Caco-2 (cell line): ENCODE measurements at regions not wholly inside any gene's neighbourhood (a gene's known extent, or its start where the extent isn't known, plus 50 kb on each side); places are given as distances from the start of the nearest gene placed in this dataset.

Source experiments
- BruUV-seq: library from RNA; stranded (reverse); fragments of 400-500 nt; replicated peaks from 2 replicates; lab custom pipeline; 2021; lab: Mats Ljungman, UMichigan
- CTCF ChIA-PET: fragments of 300-600 bp; sonication (Branson Sonifier 250); formaldehyde crosslinking; loops from one replicate; lab custom pipeline; 2022; ENCODE audit warnings: antibody characterized with exemption; lab: Charles Lee
- POLR2A ChIA-PET: fragments of 300-600 bp; sonication (Branson Sonifier 250); formaldehyde crosslinking; loops from one replicate; lab custom pipeline; 2022; ENCODE audit warnings: antibody characterized with exemption; lab: Charles Lee
- DNase-seq, 2 experiments: peaks; one replicate each; pipeline versions ENCODE4 v3.0.0 to v3.0.0-alpha.2; 2020 to 2022
- H3K27me3 ChIP-seq: replicated peaks from 2 replicates; pipeline ENCODE4 v1.6.0; 2011; ENCODE audit warnings: low read length; ENCODE audit not compliant: control insufficient read depth, insufficient read depth
- H3K36me3 ChIP-seq: 2 replicates; pipeline ENCODE4 v1.5.1; 2011; ENCODE audit warnings: low read length; ENCODE audit not compliant: control insufficient read depth, insufficient read depth
- H3K4me1 ChIP-seq: fragments of 250-450 bp; sonication (Bioruptor Pico); 2 replicates; pipeline ENCODE4 v1.5.1; 2020; ENCODE audit warnings: mild to moderate bottlenecking
- H3K4me3 ChIP-seq: 2 replicates; pipeline ENCODE4 v1.5.1; 2011; ENCODE audit warnings: low read depth, mild to moderate bottlenecking, control low read depth, low read length
- H3K9me3 ChIP-seq: fragments of 250-450 bp; sonication (Bioruptor Pico); 2 replicates; pipeline ENCODE4 v1.5.1; 2020; ENCODE audit warnings: mild to moderate bottlenecking, moderate library complexity
- H3K27ac Mint-ChIP-seq: one replicate; pipeline ENCODE4 v1.8.0; 2022; ENCODE audit warnings: mixed read lengths; ENCODE audit not compliant: unreplicated experiment
- H3K27me3 Mint-ChIP-seq: one replicate; pipeline ENCODE4 v1.8.0; 2022; ENCODE audit warnings: mixed read lengths; ENCODE audit not compliant: insufficient read depth, unreplicated experiment
- H3K36me3 Mint-ChIP-seq: one replicate; pipeline ENCODE4 v1.8.0; 2022; ENCODE audit warnings: mild to moderate bottlenecking, mixed read lengths; ENCODE audit not compliant: insufficient read depth, unreplicated experiment
- H3K4me1 Mint-ChIP-seq: one replicate; pipeline ENCODE4 v1.8.0; 2022; ENCODE audit warnings: low read depth, mixed read lengths; ENCODE audit not compliant: unreplicated experiment
- H3K4me3 Mint-ChIP-seq: one replicate; pipeline ENCODE4 v1.8.0; 2022; ENCODE audit warnings: mild to moderate bottlenecking, moderate library complexity, mixed read lengths; ENCODE audit not compliant: unreplicated experiment
- H3K9me3 Mint-ChIP-seq: one replicate; pipeline ENCODE4 v1.8.0; 2022; ENCODE audit warnings: mixed read lengths; ENCODE audit not compliant: unreplicated experiment
- intact Hi-C: fragments of 100-400 bp; cut with micrococcal nuclease; formaldehyde crosslinking; loops from one replicate; pipeline ENCODE4 v1.10.0; 2022; ENCODE audit not compliant: unreplicated experiment
- TF ChIP-seq, protein P1 (sequence below), 2 experiments: fragments of 200-600 bp in 1 of 2; IDR thresholded peaks; 1 replicate in 1 of 2; 2 replicates in 1 of 2; pipeline versions ENCODE4 v1.5.1 to v1.8.0; 2011 to 2022; ENCODE audit warnings: antibody characterized with exemption in 1 of 2, control low read depth in 1 of 2, inconsistent platforms in 1 of 2, low read depth in 1 of 2, low read length in 1 of 2, mild to moderate bottlenecking in 1 of 2, moderate library complexity in 1 of 2; ENCODE audit not compliant: insufficient read depth in 1 of 2, severe bottlenecking in 1 of 2, unreplicated experiment in 1 of 2

DNA sequence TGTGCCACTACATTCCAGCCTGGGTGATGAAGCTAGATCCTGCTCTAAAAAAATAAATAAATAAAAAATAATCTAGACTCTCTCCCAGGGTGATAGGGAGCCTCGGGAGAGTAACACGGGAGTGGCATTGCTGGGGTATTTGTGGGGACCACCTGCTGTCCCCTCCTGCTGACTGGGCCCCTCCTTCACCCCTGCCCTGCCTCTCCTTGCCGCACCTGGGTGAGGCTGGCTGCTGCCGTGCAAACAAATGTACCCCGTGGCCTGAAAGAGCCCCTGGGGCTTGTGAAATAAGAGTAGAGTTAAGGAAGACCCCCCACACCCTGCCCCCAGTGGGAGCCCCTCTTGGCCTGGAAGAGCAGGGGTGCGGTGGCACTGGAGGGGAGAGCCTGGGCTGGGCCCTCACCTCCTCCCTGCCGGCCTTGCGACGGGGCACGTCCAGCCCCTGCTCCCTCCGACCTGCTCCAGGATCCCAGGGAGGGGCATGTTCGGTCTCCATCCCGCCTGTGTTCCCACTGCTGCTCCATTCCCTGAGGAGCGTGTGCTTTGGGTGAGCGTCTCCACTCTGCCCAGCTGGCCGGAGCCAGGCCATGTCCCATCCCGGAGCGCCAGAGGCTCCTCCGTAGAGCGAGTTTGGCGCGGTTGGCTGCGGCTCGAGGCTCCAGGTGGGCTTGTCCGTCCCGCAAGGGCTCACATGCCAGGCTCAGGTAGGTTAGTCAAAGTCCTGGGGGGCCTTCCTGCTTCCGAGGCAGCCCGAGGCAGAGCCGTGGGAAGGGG, 75.0 kb upstream of the RNU6ATAC start:
- intact Hi-C loops, result no loop called here
- Mint-ChIP-seq H3K4me1 (no peaks in the 10 kb centered on the region), H3K36me3 (no peaks in the 10 kb centered on the region), H3K4me3 (no peak overlapping the region), H3K9me3 (no peaks in the 10 kb centered on the region), H3K27ac (no peak overlapping the region), H3K27me3 (peaks cover 4% of the 10 kb centered on the region)
- no peaks in the 10 kb centered on the region for H3K36me3 ChIP-seq
- no peaks in the 10 kb centered on the region for H3K9me3 ChIP-seq
- TF ChIP-seq, protein P1, sequence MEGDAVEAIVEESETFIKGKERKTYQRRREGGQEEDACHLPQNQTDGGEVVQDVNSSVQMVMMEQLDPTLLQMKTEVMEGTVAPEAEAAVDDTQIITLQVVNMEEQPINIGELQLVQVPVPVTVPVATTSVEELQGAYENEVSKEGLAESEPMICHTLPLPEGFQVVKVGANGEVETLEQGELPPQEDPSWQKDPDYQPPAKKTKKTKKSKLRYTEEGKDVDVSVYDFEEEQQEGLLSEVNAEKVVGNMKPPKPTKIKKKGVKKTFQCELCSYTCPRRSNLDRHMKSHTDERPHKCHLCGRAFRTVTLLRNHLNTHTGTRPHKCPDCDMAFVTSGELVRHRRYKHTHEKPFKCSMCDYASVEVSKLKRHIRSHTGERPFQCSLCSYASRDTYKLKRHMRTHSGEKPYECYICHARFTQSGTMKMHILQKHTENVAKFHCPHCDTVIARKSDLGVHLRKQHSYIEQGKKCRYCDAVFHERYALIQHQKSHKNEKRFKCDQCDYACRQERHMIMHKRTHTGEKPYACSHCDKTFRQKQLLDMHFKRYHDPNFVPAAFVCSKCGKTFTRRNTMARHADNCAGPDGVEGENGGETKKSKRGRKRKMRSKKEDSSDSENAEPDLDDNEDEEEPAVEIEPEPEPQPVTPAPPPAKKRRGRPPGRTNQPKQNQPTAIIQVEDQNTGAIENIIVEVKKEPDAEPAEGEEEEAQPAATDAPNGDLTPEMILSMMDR (IDR thresholded peaks at IDR 0.05; ENCODE audit: insufficient read depth in 1 of 2, low read depth in 1 of 2, low read length in 1 of 2, severe bottlenecking in 1 of 2, unreplicated experiment in 1 of 2), result no peak
- POLR2A ChIA-PET, result no interaction called here
- no peak for DNase-seq
- no peaks in the 10 kb centered on the region for H3K27me3 ChIP-seq
- no peaks in the 10 kb centered on the region for H3K4me1 ChIP-seq
- no peak overlapping the region for H3K4me3 ChIP-seq
- BruUV-seq, result no TSS peak
- CTCF ChIA-PET, result no interaction called here

DNA sequence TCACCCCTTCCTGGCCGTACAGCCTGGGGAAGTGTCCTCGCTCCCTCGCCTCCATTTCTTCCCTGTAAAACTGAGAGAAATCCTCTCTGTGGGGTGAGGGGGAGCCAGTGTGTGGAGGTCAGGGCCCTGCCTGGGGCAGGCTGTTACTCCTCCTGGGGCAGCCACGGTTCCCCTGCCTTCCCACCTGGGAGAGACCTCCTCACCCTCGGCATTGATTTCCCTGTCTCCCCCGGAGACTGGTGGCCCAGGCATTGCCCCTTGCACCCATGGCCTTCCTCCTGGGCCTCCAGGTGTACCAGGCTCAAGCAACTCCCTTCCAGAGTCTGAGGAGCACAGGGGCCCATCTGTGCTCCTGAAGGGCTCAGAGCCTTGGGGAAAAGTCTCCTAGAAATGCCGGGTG, 75.6 kb upstream of the RNU6ATAC start:
- Mint-ChIP-seq H3K9me3 (no peaks in the 10 kb centered on the region), H3K4me1 (no peaks in the 10 kb centered on the region), H3K36me3 (no peaks in the 10 kb centered on the region), H3K27ac (no peak overlapping the region), H3K4me3 (no peak overlapping the region), H3K27me3 (peaks cover 7% of the 10 kb centered on the region)
- no peak for DNase-seq
- no TSS peak for BruUV-seq
- H3K4me3 ChIP-seq, result no peak overlapping the region
- CTCF ChIA-PET, result interaction anchor here (0.6 kb wide), 1 partner anchor 457 kb away, joined by 3 read pairs; no protein-coding TSS in a partner anchor
- no peaks in the 10 kb centered on the region for H3K27me3 ChIP-seq
- no peaks in the 10 kb centered on the region for H3K9me3 ChIP-seq
- TF ChIP-seq, protein P1 (IDR thresholded peaks at IDR 0.05; ENCODE audit: insufficient read depth in 1 of 2, low read depth in 1 of 2, low read length in 1 of 2, severe bottlenecking in 1 of 2, unreplicated experiment in 1 of 2), result no peak
- intact Hi-C loops, result no loop called here
- no peaks in the 10 kb centered on the region for H3K4me1 ChIP-seq
- POLR2A ChIA-PET, result no interaction called here
- no peaks in the 10 kb centered on the region for H3K36me3 ChIP-seq

DNA sequence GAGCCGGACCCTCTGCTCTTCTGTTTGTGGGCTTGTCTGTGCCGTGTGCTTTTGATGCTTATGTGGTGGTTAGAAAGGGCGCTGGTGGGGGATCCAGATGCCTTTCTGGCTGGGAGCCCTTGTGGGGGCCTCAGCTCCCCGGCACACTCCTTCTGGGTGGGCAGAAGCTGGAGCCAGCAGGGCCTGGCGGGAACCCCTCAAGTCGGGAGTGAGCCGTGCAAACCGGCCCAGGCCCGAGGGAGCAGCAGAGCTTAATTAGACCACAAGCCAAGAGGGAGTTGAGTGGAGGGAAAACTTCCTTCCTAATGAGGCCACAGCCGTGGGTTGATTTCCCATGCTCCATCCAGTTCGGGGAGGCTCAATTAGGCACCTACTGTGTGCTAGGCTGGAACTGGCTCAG, 76.0 kb upstream of the RNU6ATAC start:
- Histone ChIP-seq H3K4me1 (no peaks in the 10 kb centered on the region), H3K36me3 (no peaks in the 10 kb centered on the region), H3K27me3 (no peaks in the 10 kb centered on the region), H3K4me3 (no peak overlapping the region), H3K9me3 (no peaks in the 10 kb centered on the region)
- POLR2A ChIA-PET, result no interaction called here
- CTCF ChIA-PET, result interaction anchor here (0.6 kb wide), 1 partner anchor 457 kb away, joined by 3 read pairs; no protein-coding TSS in a partner anchor
- intact Hi-C loops, result no loop called here
- DNase-seq, result no peak
- no peaks in the 10 kb centered on the region for H3K9me3 Mint-ChIP-seq
- H3K4me3 Mint-ChIP-seq, result no peak overlapping the region
- BruUV-seq, result no TSS peak
- H3K27me3 Mint-ChIP-seq, result peaks cover 7% of the 10 kb centered on the region
- H3K36me3 Mint-ChIP-seq, result no peaks in the 10 kb centered on the region
- H3K4me1 Mint-ChIP-seq, result no peaks in the 10 kb centered on the region
- H3K27ac Mint-ChIP-seq, result no peak overlapping the region
- TF ChIP-seq, protein P1 (IDR thresholded peaks at IDR 0.05; ENCODE audit: insufficient read depth in 1 of 2, low read depth in 1 of 2, low read length in 1 of 2, severe bottlenecking in 1 of 2, unreplicated experiment in 1 of 2), result no peak
